ENCODE measurements at regions not wholly inside any gene's neighbourhood (a gene's known extent, or its start where the extent isn't known, plus 50 kb on each side); places are given as distances from the start of the nearest gene placed in this dataset.

DNA sequence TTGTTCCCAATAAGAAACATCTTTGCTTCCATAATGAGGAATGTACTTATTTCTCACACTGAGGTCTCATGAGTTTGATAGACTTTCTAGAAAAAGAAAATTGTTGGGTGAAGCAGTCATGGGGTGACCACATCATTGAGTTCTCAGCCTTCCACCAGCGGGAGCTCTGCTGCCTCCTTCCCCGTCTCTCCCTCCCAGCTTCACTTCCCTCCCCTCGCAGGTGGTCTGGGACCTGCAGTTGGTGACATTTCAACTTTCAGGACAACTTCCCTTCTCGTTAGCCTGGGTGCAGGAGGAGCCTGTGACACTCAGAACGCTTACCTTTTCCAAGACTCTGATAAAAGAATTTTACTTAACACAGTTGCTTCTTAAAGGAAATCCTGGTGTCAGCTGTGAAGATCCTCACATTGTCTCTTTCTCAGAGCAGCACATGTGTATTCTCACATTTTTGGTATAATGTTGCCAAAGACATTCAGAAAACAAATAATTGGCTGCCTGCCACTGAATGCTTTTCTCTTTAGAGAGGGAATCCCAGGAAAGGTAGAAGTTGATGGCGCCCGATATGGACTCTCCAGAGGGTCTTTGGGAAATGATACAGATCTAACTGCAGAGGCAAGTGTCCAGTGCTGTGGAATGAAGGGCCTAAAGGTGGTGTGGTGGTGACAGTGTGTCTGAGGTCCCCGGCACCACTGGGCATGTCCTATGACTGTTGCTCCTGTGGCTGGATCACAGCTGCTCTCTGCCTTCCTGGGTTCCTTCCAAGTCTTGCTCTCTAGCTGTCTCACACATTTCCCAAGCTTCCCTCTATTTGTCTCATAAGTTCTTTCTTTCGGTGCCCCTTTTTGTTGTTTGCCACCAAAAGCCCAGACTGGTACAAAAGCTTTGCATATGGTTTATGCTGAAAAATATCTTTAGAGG lies 238.1 kb downstream of the GAS1 start:
- peaks cover 0 to 7% (median 0%) of the 10 kb centered on the region in 9 donors for H3K4me1 ChIP-seq
- H3K27me3 ChIP-seq, result no peaks in the 10 kb centered on the region
- TF ChIP-seq, protein P1, sequence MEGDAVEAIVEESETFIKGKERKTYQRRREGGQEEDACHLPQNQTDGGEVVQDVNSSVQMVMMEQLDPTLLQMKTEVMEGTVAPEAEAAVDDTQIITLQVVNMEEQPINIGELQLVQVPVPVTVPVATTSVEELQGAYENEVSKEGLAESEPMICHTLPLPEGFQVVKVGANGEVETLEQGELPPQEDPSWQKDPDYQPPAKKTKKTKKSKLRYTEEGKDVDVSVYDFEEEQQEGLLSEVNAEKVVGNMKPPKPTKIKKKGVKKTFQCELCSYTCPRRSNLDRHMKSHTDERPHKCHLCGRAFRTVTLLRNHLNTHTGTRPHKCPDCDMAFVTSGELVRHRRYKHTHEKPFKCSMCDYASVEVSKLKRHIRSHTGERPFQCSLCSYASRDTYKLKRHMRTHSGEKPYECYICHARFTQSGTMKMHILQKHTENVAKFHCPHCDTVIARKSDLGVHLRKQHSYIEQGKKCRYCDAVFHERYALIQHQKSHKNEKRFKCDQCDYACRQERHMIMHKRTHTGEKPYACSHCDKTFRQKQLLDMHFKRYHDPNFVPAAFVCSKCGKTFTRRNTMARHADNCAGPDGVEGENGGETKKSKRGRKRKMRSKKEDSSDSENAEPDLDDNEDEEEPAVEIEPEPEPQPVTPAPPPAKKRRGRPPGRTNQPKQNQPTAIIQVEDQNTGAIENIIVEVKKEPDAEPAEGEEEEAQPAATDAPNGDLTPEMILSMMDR (IDR thresholded peaks at IDR 0.05), result no peak
- no peaks in the 10 kb centered on the region for H3K36me3 ChIP-seq
- intact Hi-C loops (cut with DNase I), result no loop called here
- WGBS, 2 donors, result 70 to 78% methylated on average over 9 of the region's 9 CpGs
- DNase-seq (no peak), ATAC-seq (peak in 2 of 8 donors; percentile 27 to 34)
- H3K4me3 ChIP-seq, result no peak overlapping the region
- H3K9me3 ChIP-seq, result no peaks in the 10 kb centered on the region
- no peak overlapping the region for H3K27ac ChIP-seq

DNA sequence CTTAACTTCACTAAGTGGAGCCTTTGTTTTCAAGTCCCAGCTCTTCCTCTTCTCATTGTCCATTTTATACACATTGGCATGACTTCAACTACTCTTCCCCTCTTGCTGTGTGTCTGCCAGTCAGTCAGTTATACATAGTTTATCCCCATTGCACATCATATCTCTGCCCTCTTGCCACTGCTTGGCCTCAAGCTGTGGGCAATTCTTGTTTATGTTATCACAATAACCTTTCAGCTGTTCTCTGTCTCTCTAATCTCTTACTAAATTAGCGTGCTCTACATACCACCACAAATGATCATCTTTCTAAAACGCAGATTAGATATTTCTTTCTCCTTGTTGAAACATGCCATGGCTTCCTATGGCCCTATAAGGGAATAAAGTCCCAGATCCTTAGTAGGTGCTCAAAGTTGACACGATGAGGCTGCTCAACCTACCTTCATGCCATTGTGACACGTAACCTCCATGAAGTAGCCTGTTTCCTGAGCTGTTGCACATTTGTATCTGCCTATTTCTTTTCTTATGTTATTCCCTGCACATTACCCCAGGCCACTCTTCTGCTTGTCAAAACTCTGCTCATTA lies 239.3 kb downstream of the GAS1 start:
- intact Hi-C loops (cut with DNase I), result no loop called here
- TF ChIP-seq, protein P1 (IDR thresholded peaks at IDR 0.05), result no peak
- Histone ChIP-seq H3K4me3 (no peak overlapping the region), H3K9me3 (no peaks in the 10 kb centered on the region), H3K36me3 (no peaks in the 10 kb centered on the region), H3K27ac (no peak overlapping the region), H3K4me1 (peaks cover 0 to 7% (median 0%) of the 10 kb centered on the region in 9 donors), H3K27me3 (no peaks in the 10 kb centered on the region)
- ATAC-seq (no peak), DNase-seq (no peak)
- WGBS, 2 donors, result 61 to 72% methylated on average over 4 of the region's 4 CpGs

DNA sequence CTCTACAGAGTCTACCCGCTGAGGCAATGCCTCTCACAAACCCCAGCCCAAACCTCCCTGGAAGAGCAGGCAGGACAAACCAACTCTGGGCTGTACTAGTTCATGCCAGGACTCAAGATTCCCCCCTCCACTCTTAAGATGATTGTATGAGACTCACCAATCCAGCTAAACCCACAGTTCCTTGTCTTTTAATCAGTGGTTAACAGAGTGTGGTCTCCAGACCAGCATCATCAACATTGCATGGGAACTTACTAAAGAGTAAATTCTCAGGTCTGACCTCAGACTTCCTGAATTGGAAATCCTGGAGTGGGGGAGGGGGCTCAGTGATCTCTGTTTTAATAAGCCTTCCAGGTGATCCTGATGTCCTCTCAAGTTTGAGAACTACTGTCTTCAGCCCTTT lies 240.9 kb downstream of the GAS1 start:
- no peaks in the 10 kb centered on the region for H3K27me3 ChIP-seq
- WGBS, 2 donors, result 100% methylated on average over 1 of the region's 1 CpG
- ATAC-seq, result no peak

DNA sequence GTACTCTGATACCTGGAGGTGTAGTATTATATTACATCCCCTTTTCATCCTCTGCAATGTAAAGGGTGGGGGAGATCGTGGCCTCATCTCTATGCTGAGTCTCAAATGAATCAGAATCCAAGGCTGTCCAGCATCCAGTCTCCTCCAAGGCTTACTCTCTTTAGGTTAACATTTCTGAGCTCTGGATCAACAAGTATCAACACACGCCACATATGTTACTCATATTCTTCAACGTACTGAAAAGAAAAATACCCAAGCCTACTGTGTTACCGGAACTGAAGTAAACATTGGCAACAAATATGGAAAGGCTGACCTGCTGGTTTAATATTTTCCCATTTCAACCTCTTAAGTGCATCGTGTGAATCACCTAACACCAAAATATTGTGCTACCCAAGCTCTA lies 241.8 kb downstream of the GAS1 start:
- Histone ChIP-seq H3K4me1 (peaks cover 3 to 17% (median 7%) of the 10 kb centered on the region in 9 donors), H3K9me3 (no peaks in the 10 kb centered on the region), H3K36me3 (no peaks in the 10 kb centered on the region), H3K27me3 (no peaks in the 10 kb centered on the region), H3K27ac (no peak overlapping the region), H3K4me3 (no peak overlapping the region)
- 90% methylated on average over 5 of the region's 5 CpGs for WGBS, 2 donors
- ATAC-seq (no peak), DNase-seq (no peak)
- intact Hi-C loops (cut with DNase I), result no loop called here
- TF ChIP-seq, protein P1 (IDR thresholded peaks at IDR 0.05), result no peak

More for the DNA sequence above, 240.9 kb downstream of the GAS1 start:
- no peak overlapping the region for H3K4me3 ChIP-seq
- TF ChIP-seq, protein P1 (IDR thresholded peaks at IDR 0.05), result no peak
- no peak for DNase-seq
- intact Hi-C loops (cut with DNase I), result no loop called here
- no peaks in the 10 kb centered on the region for H3K36me3 ChIP-seq
- no peaks in the 10 kb centered on the region for H3K9me3 ChIP-seq
- H3K27ac ChIP-seq, result no peak overlapping the region
- H3K4me1 ChIP-seq, result peaks cover 0 to 8% (median 0%) of the 10 kb centered on the region in 9 donors

Measured in heart right ventricle (tissue), 16 donors.